ENCODE measurements at regions not wholly inside any gene's neighbourhood (a gene's known extent, or its start where the extent isn't known, plus 50 kb on each side); places are given as distances from the start of the nearest gene placed in this dataset.

DNA sequence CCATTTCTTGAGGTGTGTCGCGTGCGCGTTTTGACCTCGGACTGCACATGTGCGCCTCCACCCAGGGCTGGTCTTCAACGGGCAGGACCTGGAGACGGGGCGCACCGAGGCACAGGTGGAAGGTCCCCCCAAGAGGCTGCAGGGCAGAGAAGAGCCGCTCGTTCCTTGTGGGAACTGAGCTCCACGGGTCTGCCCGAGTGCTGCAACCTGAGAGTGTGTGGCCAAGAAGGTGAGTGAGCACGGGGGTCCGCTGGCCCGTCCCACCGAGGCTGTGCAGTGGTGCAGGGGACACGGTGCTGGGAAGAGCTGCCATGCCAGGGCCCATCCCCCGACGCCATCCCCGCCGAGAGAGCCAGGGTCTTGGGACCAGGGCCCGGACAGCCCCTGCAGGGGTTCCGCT is 268.3 kb downstream of the GALR1 start (continued):
- TF ChIP-seq NFIB (CRISPR knock-in tag; IDR thresholded peaks at IDR 0.05; ENCODE audit: borderline replicate concordance) (no peak), ZNF143 (CRISPR knock-in tag; IDR thresholded peaks at IDR 0.05) (no peak), BHLHE40 (IDR thresholded peaks at IDR 0.05; ENCODE audit: low read length) (no peak), FOSL2 (CRISPR knock-in tag; IDR thresholded peaks at IDR 0.05) (no peak), REL (CRISPR knock-in tag; conservative IDR thresholded peaks at IDR 0.05) (no peak), POGZ (CRISPR knock-in tag; IDR thresholded peaks at IDR 0.05) (no peak), PHF20 (CRISPR knock-in tag; IDR thresholded peaks at IDR 0.05) (no peak)
- TF ChIP-seq, protein P1, sequence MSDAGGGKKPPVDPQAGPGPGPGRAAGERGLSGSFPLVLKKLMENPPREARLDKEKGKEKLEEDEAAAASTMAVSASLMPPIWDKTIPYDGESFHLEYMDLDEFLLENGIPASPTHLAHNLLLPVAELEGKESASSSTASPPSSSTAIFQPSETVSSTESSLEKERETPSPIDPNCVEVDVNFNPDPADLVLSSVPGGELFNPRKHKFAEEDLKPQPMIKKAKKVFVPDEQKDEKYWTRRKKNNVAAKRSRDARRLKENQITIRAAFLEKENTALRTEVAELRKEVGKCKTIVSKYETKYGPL (CRISPR knock-in tag; IDR thresholded peaks at IDR 0.05) = no peak
- TF ChIP-seq, protein P2, sequence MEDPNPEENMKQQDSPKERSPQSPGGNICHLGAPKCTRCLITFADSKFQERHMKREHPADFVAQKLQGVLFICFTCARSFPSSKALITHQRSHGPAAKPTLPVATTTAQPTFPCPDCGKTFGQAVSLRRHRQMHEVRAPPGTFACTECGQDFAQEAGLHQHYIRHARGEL (CRISPR knock-in tag; IDR thresholded peaks at IDR 0.05) = no peak
- TF ChIP-seq, protein P3, sequence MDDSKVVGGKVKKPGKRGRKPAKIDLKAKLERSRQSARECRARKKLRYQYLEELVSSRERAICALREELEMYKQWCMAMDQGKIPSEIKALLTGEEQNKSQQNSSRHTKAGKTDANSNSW (CRISPR knock-in tag; IDR thresholded peaks at IDR 0.05; ENCODE audit: borderline replicate concordance) = no peak

DNA sequence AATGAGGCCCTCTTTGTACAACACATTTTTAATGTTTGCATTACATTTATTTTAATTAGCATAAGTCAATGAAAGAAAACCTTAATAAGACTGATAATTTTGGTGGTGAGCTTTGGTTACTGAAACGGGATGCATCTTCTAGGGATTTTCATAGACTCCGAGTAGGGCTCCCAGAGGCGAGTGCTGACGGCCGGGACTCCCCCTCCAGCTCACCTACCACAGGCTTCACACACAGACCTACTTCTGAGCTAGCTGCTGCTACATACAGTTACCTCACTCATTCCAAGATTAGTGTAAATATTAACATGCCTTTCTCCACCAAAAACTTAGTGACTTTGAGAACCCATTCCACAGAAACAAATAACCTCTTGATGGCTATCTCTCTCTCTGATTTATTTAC is 271.1 kb downstream of the GALR1 start:
- Histone ChIP-seq H3K9ac (ENCODE audit: insufficient read depth, low read depth, low read length) (no peak overlapping the region), H3K27me3 (ENCODE audit: control insufficient read depth in 1 of 2, insufficient read depth in 2 of 2, low read length in 2 of 2) (no peaks in the 10 kb centered on the region), H2AFZ (ENCODE audit: low read length) (no peak overlapping the region), H3K27ac (ENCODE audit: extremely low read length, insufficient read depth, low read length) (no peak overlapping the region), H3K4me1 (ENCODE audit: insufficient read depth, low read length) (no peaks in the 10 kb centered on the region), H3K4me3 (replicated peaks in 1 of 3; ENCODE audit: insufficient read depth in 1 of 3, low read depth in 2 of 3, low read length in 3 of 3) (no peak overlapping the region), H3K9me3 (ENCODE audit: low read length) (no peaks in the 10 kb centered on the region), H3K79me2 (ENCODE audit: insufficient read depth, low read length) (no peaks in the 10 kb centered on the region), H4K20me1 (ENCODE audit: insufficient read depth, low read length) (no peaks in the 10 kb centered on the region), H3K4me2 (ENCODE audit: low read depth, low read length) (no peak overlapping the region), H3K36me3 (replicated peaks in 1 of 2; ENCODE audit: control insufficient read depth in 1 of 2, insufficient read depth in 2 of 2, low read length in 2 of 2) (no peaks in the 10 kb centered on the region)
- in situ Hi-C loops (cut with HindIII; ENCODE audit: extremely low pct_ligation_motif_present, low pct_unique_long_range_greater_than_20kb) = no loop called here
- BruUV-seq (replicated peaks) = no TSS peak
- ChIA-PET CTCF (ENCODE audit: low intra/inter-chr PET ratio, low total read pairs) (no interaction called here), POLR2A (no interaction called here)
- ATAC-seq (no peak), DNase-seq (ENCODE audit: low spot score) (no peak), FAIRE-seq (no peak)
- TF ChIP-seq ZNF530 (CRISPR knock-in tag; IDR thresholded peaks at IDR 0.05; ENCODE audit: low read depth) = no peak
- TF ChIP-seq SAFB2 (CRISPR knock-in tag; IDR thresholded peaks at IDR 0.05; ENCODE audit: borderline replicate concordance, low read depth) = no peak
- TF ChIP-seq, protein P4, sequence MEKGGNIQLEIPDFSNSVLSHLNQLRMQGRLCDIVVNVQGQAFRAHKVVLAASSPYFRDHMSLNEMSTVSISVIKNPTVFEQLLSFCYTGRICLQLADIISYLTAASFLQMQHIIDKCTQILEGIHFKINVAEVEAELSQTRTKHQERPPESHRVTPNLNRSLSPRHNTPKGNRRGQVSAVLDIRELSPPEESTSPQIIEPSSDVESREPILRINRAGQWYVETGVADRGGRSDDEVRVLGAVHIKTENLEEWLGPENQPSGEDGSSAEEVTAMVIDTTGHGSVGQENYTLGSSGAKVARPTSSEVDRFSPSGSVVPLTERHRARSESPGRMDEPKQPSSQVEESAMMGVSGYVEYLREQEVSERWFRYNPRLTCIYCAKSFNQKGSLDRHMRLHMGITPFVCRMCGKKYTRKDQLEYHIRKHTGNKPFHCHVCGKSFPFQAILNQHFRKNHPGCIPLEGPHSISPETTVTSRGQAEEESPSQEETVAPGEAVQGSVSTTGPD (CRISPR knock-in tag; IDR thresholded peaks at IDR 0.05) = no peak
- TF ChIP-seq ATF1 (CRISPR knock-in tag; IDR thresholded peaks at IDR 0.05) = no peak
- TF ChIP-seq, protein P5, sequence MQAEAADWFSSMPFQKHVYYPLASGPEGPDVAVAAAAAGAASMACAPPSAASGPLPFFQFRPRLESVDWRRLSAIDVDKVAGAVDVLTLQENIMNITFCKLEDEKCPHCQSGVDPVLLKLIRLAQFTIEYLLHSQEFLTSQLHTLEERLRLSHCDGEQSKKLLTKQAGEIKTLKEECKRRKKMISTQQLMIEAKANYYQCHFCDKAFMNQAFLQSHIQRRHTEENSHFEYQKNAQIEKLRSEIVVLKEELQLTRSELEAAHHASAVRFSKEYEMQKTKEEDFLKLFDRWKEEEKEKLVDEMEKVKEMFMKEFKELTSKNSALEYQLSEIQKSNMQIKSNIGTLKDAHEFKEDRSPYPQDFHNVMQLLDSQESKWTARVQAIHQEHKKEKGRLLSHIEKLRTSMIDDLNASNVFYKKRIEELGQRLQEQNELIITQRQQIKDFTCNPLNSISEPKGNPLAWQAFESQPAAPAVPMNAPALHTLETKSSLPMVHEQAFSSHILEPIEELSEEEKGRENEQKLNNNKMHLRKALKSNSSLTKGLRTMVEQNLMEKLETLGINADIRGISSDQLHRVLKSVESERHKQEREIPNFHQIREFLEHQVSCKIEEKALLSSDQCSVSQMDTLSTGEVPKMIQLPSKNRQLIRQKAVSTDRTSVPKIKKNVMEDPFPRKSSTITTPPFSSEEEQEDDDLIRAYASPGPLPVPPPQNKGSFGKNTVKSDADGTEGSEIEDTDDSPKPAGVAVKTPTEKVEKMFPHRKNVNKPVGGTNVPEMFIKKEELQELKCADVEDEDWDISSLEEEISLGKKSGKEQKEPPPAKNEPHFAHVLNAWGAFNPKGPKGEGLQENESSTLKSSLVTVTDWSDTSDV (CRISPR knock-in tag; IDR thresholded peaks at IDR 0.05) = no peak
- intact Hi-C loops (cut with micrococcal nuclease; ENCODE audit: unreplicated experiment) = no loop called here
- 15% methylated on average over 5 of the region's 5 CpGs for WGBS (ENCODE audit: low lambda C conversion rate)

All from HepG2 (cell line).